Activated T-cell treated with anti-CD3 and anti-CD28 coated beads, Interleukin-2, amount 50 U/mL, for 4 hours (primary cell): ENCODE measurements at regions not wholly inside any gene's neighbourhood (a gene's known extent, or its start where the extent isn't known, plus 50 kb on each side); places are given as distances from the start of the nearest gene placed in this dataset.

Source experiments
- ATAC-seq, 2 donors: fragments of 200-7000 bp; cut with Tn5 transposase; one replicate each; pipeline ENCODE4 v1.10.0; 2021
- DNase-seq: peaks from one replicate; pipeline ENCODE4 v3.0.0-alpha.2; 2020
- H3K27me3 Mint-ChIP-seq: one replicate; pipeline ENCODE4 v1.8.0; 2021; ENCODE audit warnings: low read depth, mixed read lengths
- H3K36me3 Mint-ChIP-seq: one replicate; pipeline ENCODE4 v1.8.0; 2022; ENCODE audit warnings: mixed read lengths; ENCODE audit not compliant: insufficient read depth
- H3K4me1 Mint-ChIP-seq: one replicate; pipeline ENCODE4 v1.8.0; 2021; ENCODE audit warnings: low read depth, mixed read lengths
- H3K4me3 Mint-ChIP-seq: one replicate; pipeline ENCODE4 v1.8.0; 2021; ENCODE audit warnings: mild to moderate bottlenecking, moderate library complexity, mixed read lengths
- H3K9me3 Mint-ChIP-seq: one replicate; pipeline ENCODE4 v1.8.0; 2021; ENCODE audit warnings: mixed read lengths

- no peaks in the 10 kb centered on the region for H3K36me3 Mint-ChIP-seq
- H3K4me1 Mint-ChIP-seq = no peaks in the 10 kb centered on the region
- no peak overlapping the region for H3K4me3 Mint-ChIP-seq
- no peak for DNase-seq
- no peaks in the 10 kb centered on the region for H3K9me3 Mint-ChIP-seq
- H3K27me3 Mint-ChIP-seq = peaks cover 33% of the 10 kb centered on the region
- no peak for ATAC-seq
These were observed 90.4 kb downstream of the RBFOX3 start for GRCh38 chr17:79520167-79521165.

- Mint-ChIP-seq H3K9me3 (no peaks in the 10 kb centered on the region), H3K27me3 (peaks cover 32% of the 10 kb centered on the region), H3K4me1 (no peaks in the 10 kb centered on the region), H3K4me3 (no peak overlapping the region), H3K36me3 (no peaks in the 10 kb centered on the region)
- no peak for ATAC-seq
- DNase-seq = no peak
These were observed 91.2 kb downstream of the RBFOX3 start for GRCh38 chr17:79519601-79520000.

GRCh38 chr17:79518585-79519523 lies 92.0 kb downstream of the RBFOX3 start:
- DNase-seq (no peak), ATAC-seq (no peak)
- Mint-ChIP-seq H3K4me1 (no peaks in the 10 kb centered on the region), H3K36me3 (no peaks in the 10 kb centered on the region), H3K27me3 (peaks cover 31% of the 10 kb centered on the region), H3K4me3 (no peak overlapping the region), H3K9me3 (no peaks in the 10 kb centered on the region)

- no peak for ATAC-seq
- Mint-ChIP-seq H3K4me1 (no peaks in the 10 kb centered on the region), H3K9me3 (no peaks in the 10 kb centered on the region), H3K27me3 (peaks cover 30% of the 10 kb centered on the region), H3K4me3 (no peak overlapping the region), H3K36me3 (no peaks in the 10 kb centered on the region)
- DNase-seq = no peak
These were observed 92.8 kb downstream of the RBFOX3 start for GRCh38 chr17:79517827-79518584.

- H3K27me3 Mint-ChIP-seq = peaks cover 30% of the 10 kb centered on the region
- no peaks in the 10 kb centered on the region for H3K9me3 Mint-ChIP-seq
- no peak for DNase-seq
- no peaks in the 10 kb centered on the region for H3K36me3 Mint-ChIP-seq
- H3K4me1 Mint-ChIP-seq = no peaks in the 10 kb centered on the region
- no peak overlapping the region for H3K4me3 Mint-ChIP-seq
- ATAC-seq = no peak
These were observed 94.9 kb downstream of the RBFOX3 start for GRCh38 chr17:79515646-79516571.

- H3K4me3 Mint-ChIP-seq = no peak overlapping the region
- no peak for ATAC-seq
- no peaks in the 10 kb centered on the region for H3K9me3 Mint-ChIP-seq
These were observed 95.7 kb downstream of the RBFOX3 start for GRCh38 chr17:79515110-79515509.

GRCh38 chr17:79513820-79514535 lies 96.9 kb downstream of the RBFOX3 start:
- no peaks in the 10 kb centered on the region for H3K4me1 Mint-ChIP-seq
- ATAC-seq (no peak), DNase-seq (no peak)
- no peaks in the 10 kb centered on the region for H3K9me3 Mint-ChIP-seq
- no peaks in the 10 kb centered on the region for H3K36me3 Mint-ChIP-seq
- H3K4me3 Mint-ChIP-seq = no peak overlapping the region
- peaks cover 30% of the 10 kb centered on the region for H3K27me3 Mint-ChIP-seq

More at GRCh38 chr17:79515110-79515509, 95.7 kb downstream of the RBFOX3 start:
- no peak for DNase-seq
- no peaks in the 10 kb centered on the region for H3K4me1 Mint-ChIP-seq
- no peaks in the 10 kb centered on the region for H3K36me3 Mint-ChIP-seq
- peaks cover 30% of the 10 kb centered on the region for H3K27me3 Mint-ChIP-seq

- H3K9me3 Mint-ChIP-seq = no peaks in the 10 kb centered on the region
- no peaks in the 10 kb centered on the region for H3K36me3 Mint-ChIP-seq
- no peak overlapping the region for H3K4me3 Mint-ChIP-seq
- ATAC-seq (no peak), DNase-seq (no peak)
- H3K27me3 Mint-ChIP-seq = peaks cover 26% of the 10 kb centered on the region
- no peaks in the 10 kb centered on the region for H3K4me1 Mint-ChIP-seq
These were observed 97.6 kb downstream of the RBFOX3 start for GRCh38 chr17:79513206-79513605.

GRCh38 chr17:79511471-79511870 lies 99.4 kb downstream of the RBFOX3 start:
- ATAC-seq = no peak
- H3K4me3 Mint-ChIP-seq = no peak overlapping the region
- H3K4me1 Mint-ChIP-seq = no peaks in the 10 kb centered on the region
- peaks cover 15% of the 10 kb centered on the region for H3K27me3 Mint-ChIP-seq
- DNase-seq = no peak
- no peaks in the 10 kb centered on the region for H3K36me3 Mint-ChIP-seq
- no peaks in the 10 kb centered on the region for H3K9me3 Mint-ChIP-seq

GRCh38 chr17:79510071-79510470 lies 100.8 kb downstream of the RBFOX3 start:
- no peak overlapping the region for H3K4me3 Mint-ChIP-seq
- H3K36me3 Mint-ChIP-seq = no peaks in the 10 kb centered on the region
- H3K27me3 Mint-ChIP-seq = peaks cover 8% of the 10 kb centered on the region
- DNase-seq = no peak
- no peak for ATAC-seq
- H3K4me1 Mint-ChIP-seq = no peaks in the 10 kb centered on the region
- H3K9me3 Mint-ChIP-seq = no peaks in the 10 kb centered on the region

- Mint-ChIP-seq H3K4me1 (no peaks in the 10 kb centered on the region), H3K9me3 (no peaks in the 10 kb centered on the region), H3K4me3 (no peak overlapping the region), H3K27me3 (peaks cover 5% of the 10 kb centered on the region), H3K36me3 (no peaks in the 10 kb centered on the region)
- DNase-seq (no peak), ATAC-seq (no peak)
These were observed 101.4 kb downstream of the RBFOX3 start for GRCh38 chr17:79509490-79509889.

- no peak for ATAC-seq
These were observed 101.8 kb downstream of the RBFOX3 start for GRCh38 chr17:79509008-79509407.

More at GRCh38 chr17:79509008-79509407, 101.8 kb downstream of the RBFOX3 start:
- H3K9me3 Mint-ChIP-seq = no peaks in the 10 kb centered on the region
- peaks cover 4% of the 10 kb centered on the region for H3K27me3 Mint-ChIP-seq
- H3K4me1 Mint-ChIP-seq = no peaks in the 10 kb centered on the region
- no peak overlapping the region for H3K4me3 Mint-ChIP-seq
- H3K36me3 Mint-ChIP-seq = no peaks in the 10 kb centered on the region
- no peak for DNase-seq
